ENCODE measurements at regions not wholly inside any gene's neighbourhood (a gene's known extent, or its start where the extent isn't known, plus 50 kb on each side); places are given as distances from the start of the nearest gene placed in this dataset.

DNA sequence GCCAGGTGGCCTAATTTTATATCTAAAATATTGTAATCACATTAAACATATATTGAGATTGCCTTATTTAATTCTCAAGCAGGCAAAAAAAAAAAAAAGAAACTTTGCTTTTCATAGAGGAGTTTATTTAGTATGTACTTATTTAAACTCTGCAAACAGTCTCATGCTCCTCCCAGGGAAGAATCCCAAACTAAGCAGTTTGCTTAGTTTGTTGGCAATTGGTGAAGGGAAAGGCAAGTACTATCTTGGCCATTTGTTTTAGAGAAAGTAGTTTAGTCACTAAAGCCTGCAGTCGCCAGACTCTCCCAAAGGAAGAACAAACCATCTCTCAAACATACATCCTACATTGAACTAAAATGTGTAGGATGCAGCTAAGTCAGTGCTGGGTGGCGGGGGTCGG, 226.8 kb downstream of the CDC14C start:
- no peak for TF ChIP-seq POLR2A (IDR thresholded peaks at IDR 0.05)
- no peak for TF ChIP-seq CTCF (IDR thresholded peaks at IDR 0.05)

Measured in heart left ventricle (tissue), 13 donors.